ENCODE measurements at regions not wholly inside any gene's neighbourhood (a gene's known extent, or its start where the extent isn't known, plus 50 kb on each side); places are given as distances from the start of the nearest gene placed in this dataset.

GRCh38 chr9:103991698-103992097, 102.4 kb upstream of the SMC2 start:
- H3K9me3 Mint-ChIP-seq = peaks cover 93% of the 10 kb centered on the region
- Histone ChIP-seq H3K4me3 (no peak overlapping the region), H3K27me3 (ENCODE audit: insufficient read depth) (no peaks in the 10 kb centered on the region), H3K4me2 (no peak overlapping the region), H3K4me1 (ENCODE audit: insufficient read depth) (no peaks in the 10 kb centered on the region), H3K79me2 (replicated peaks; ENCODE audit: insufficient read depth) (no peaks in the 10 kb centered on the region), H3K27ac (ENCODE audit: low read depth) (no peak overlapping the region), H3F3A (replicated peaks; ENCODE audit: low read depth) (no peaks in the 10 kb centered on the region), H4K20me1 (replicated peaks; ENCODE audit: insufficient read depth) (no peaks in the 10 kb centered on the region), H2AFZ (no peak overlapping the region), H3K36me3 (ENCODE audit: insufficient read depth) (no peaks in the 10 kb centered on the region; the same call in 1 of the 2 replicates), H3K9me2 (ENCODE audit: insufficient read depth) (no peaks in the 10 kb centered on the region)
- no peak for TF ChIP-seq ZNF114 (CRISPR knock-in tag; IDR thresholded peaks at IDR 0.05)
- DNase-seq (ENCODE audit: low spot score) (no peak), ATAC-seq (no peak)
- H3K4me3 Mint-ChIP-seq = no peak overlapping the region
- H3K27me3 Mint-ChIP-seq (ENCODE audit: insufficient read depth, low read depth, poor library complexity) = no peaks in the 10 kb centered on the region
- H3K4me1 Mint-ChIP-seq = no peaks in the 10 kb centered on the region
- no peak overlapping the region for H3K27ac Mint-ChIP-seq
- H3K36me3 Mint-ChIP-seq (ENCODE audit: low read depth) = peaks cover 31% of the 10 kb centered on the region

GRCh38 chr9:103992938-103993579, 101.0 kb upstream of the SMC2 start:
- TF ChIP-seq EZH2phosphoT487 (IDR thresholded peaks at IDR 0.05; ENCODE audit: unreplicated experiment) (no peak), NANOG (IDR thresholded peaks at IDR 0.05; ENCODE audit: borderline replicate concordance) (no peak), ZNF114 (CRISPR knock-in tag; IDR thresholded peaks at IDR 0.05) (no peak), REST (IDR thresholded peaks at IDR 0.05; ENCODE audit: unreplicated experiment) (no peak), CTCF (conservative IDR thresholded peaks at IDR 0.05; ENCODE audit: low read depth in 2 of 2) (no peak), CREB1 (CRISPR knock-in tag; IDR thresholded peaks at IDR 0.05; ENCODE audit: low read depth) (no peak)
- no peak overlapping the region for H3K27ac Mint-ChIP-seq
- H3K4me1 Mint-ChIP-seq = no peaks in the 10 kb centered on the region

More at GRCh38 chr9:103992938-103993579, 101.0 kb upstream of the SMC2 start:
- Histone ChIP-seq H3K9me2 (ENCODE audit: insufficient read depth) (no peaks in the 10 kb centered on the region), H3K4me3 (no peak overlapping the region), H2AFZ (no peak overlapping the region), H3K36me3 (ENCODE audit: insufficient read depth) (no peaks in the 10 kb centered on the region; the same call in 1 of the 2 replicates), H3K4me2 (no peak overlapping the region), H3K4me1 (ENCODE audit: insufficient read depth) (no peaks in the 10 kb centered on the region), H3K27ac (ENCODE audit: low read depth) (no peak overlapping the region), H3K27me3 (ENCODE audit: insufficient read depth) (no peaks in the 10 kb centered on the region), H3F3A (replicated peaks; ENCODE audit: low read depth) (no peaks in the 10 kb centered on the region), H4K20me1 (replicated peaks; ENCODE audit: insufficient read depth) (no peaks in the 10 kb centered on the region), H3K79me2 (replicated peaks; ENCODE audit: insufficient read depth) (no peaks in the 10 kb centered on the region)
- ATAC-seq = no peak
- DNase-seq (ENCODE audit: low spot score) = no peak
- Mint-ChIP-seq H3K27me3 (ENCODE audit: insufficient read depth, low read depth, poor library complexity) (no peaks in the 10 kb centered on the region), H3K4me3 (no peak overlapping the region), H3K9me3 (peaks cover 96% of the 10 kb centered on the region), H3K36me3 (ENCODE audit: low read depth) (peaks cover 27% of the 10 kb centered on the region)
